Raji (cell line): ENCODE measurements at regions not wholly inside any gene's neighbourhood (a gene's known extent, or its start where the extent isn't known, plus 50 kb on each side); places are given as distances from the start of the nearest gene placed in this dataset.

Source experiments
- POLR2A ChIP-seq: IDR thresholded peaks from 2 replicates; pipeline ENCODE4 v1.6.1; 2011; ENCODE audit warnings: low read depth, low read length, control low read depth; ENCODE audit not compliant: insufficient read depth

- TF ChIP-seq POLR2A, result no peak
Measured at GRCh38 chr6:137650720-137651119, 156.5 kb upstream of the OLIG3 start.

GRCh38 chr6:137651178-137651577, 157.0 kb upstream of the OLIG3 start:
- TF ChIP-seq POLR2A, result no peak

- no peak for TF ChIP-seq POLR2A
Measured at GRCh38 chr6:137651591-137652335, 157.6 kb upstream of the OLIG3 start.

GRCh38 chr6:137652961-137653705, 158.9 kb upstream of the OLIG3 start:
- TF ChIP-seq POLR2A, result no peak

- TF ChIP-seq POLR2A, result no peak
Measured at GRCh38 chr6:137653706-137654059, 159.5 kb upstream of the OLIG3 start.

GRCh38 chr6:137654365-137654981, 160.3 kb upstream of the OLIG3 start:
- TF ChIP-seq POLR2A, result no peak

GRCh38 chr6:137655291-137655690, 161.1 kb upstream of the OLIG3 start:
- no peak for TF ChIP-seq POLR2A

GRCh38 chr6:137656735-137657134, 162.5 kb upstream of the OLIG3 start:
- TF ChIP-seq POLR2A, result no peak

GRCh38 chr6:137657351-137657911, 163.2 kb upstream of the OLIG3 start:
- no peak for TF ChIP-seq POLR2A

GRCh38 chr6:137658287-137658686, 164.1 kb upstream of the OLIG3 start:
- no peak for TF ChIP-seq POLR2A

GRCh38 chr6:137659871-137660270, 165.7 kb upstream of the OLIG3 start:
- no peak for TF ChIP-seq POLR2A

GRCh38 chr6:137660296-137660731, 166.1 kb upstream of the OLIG3 start:
- no peak for TF ChIP-seq POLR2A

- no peak for TF ChIP-seq POLR2A
Measured at GRCh38 chr6:137661601-137662000, 167.4 kb upstream of the OLIG3 start.

GRCh38 chr6:137664183-137664582, 170.0 kb upstream of the OLIG3 start:
- TF ChIP-seq POLR2A, result no peak

GRCh38 chr6:137665342-137665934, 171.2 kb upstream of the OLIG3 start:
- TF ChIP-seq POLR2A, result no peak

- TF ChIP-seq POLR2A, result no peak
Measured at GRCh38 chr6:137666202-137666774, 172.1 kb upstream of the OLIG3 start.

GRCh38 chr6:137673603-137674002, 179.4 kb upstream of the OLIG3 start:
- TF ChIP-seq POLR2A, result no peak
